ENCODE measurements at regions not wholly inside any gene's neighbourhood (a gene's known extent, or its start where the extent isn't known, plus 50 kb on each side); places are given as distances from the start of the nearest gene placed in this dataset.
"Not testable (repeated sequence)": the region's sequence is repeated elsewhere in the genome, so short reads cannot be mapped to it uniquely, and the experiment has no call there.

- Histone ChIP-seq H3K36me3 (replicated peaks) (no peaks in the 10 kb centered on the region), H3K9me3 (no peaks in the 10 kb centered on the region), H3K27me3 (ENCODE audit: low read depth) (no peaks in the 10 kb centered on the region), H3K4me1 (peaks cover 9% of the 10 kb centered on the region), H3K4me3 (no peak overlapping the region)
- in situ Hi-C loops (cut with MboI; ENCODE audit: low sequenced_read_pairs) = no loop called here
- DNase-seq (ENCODE audit: low spot score in 2 of 2) = no peak
Measured at GRCh38 chr6:167474725-167475124, 149.8 kb downstream of the TTLL2 start.

GRCh38 chr6:167475947-167476346 is 151.1 kb downstream of the TTLL2 start:
- H3K9me3 ChIP-seq = no peaks in the 10 kb centered on the region

GRCh38 chr6:167476844-167477595 is 152.1 kb downstream of the TTLL2 start:
- no peak overlapping the region for H3K4me3 ChIP-seq
- no peaks in the 10 kb centered on the region for H3K9me3 ChIP-seq
- in situ Hi-C loops (cut with MboI; ENCODE audit: low sequenced_read_pairs) = no loop called here
- H3K27me3 ChIP-seq (ENCODE audit: low read depth) = no peaks in the 10 kb centered on the region
- no peaks in the 10 kb centered on the region for H3K36me3 ChIP-seq (replicated peaks)
- no peak for DNase-seq (ENCODE audit: low spot score in 2 of 2)
- peaks cover 25% of the 10 kb centered on the region for H3K4me1 ChIP-seq

More at GRCh38 chr6:167475947-167476346, 151.1 kb downstream of the TTLL2 start:
- Histone ChIP-seq H3K4me3 (no peak overlapping the region), H3K4me1 (peaks cover 18% of the 10 kb centered on the region), H3K27me3 (ENCODE audit: low read depth) (no peaks in the 10 kb centered on the region), H3K36me3 (replicated peaks) (no peaks in the 10 kb centered on the region)
- DNase-seq (ENCODE audit: low spot score in 2 of 2) = no peak
- in situ Hi-C loops (cut with MboI; ENCODE audit: low sequenced_read_pairs) = no loop called here

GRCh38 chr6:167477688-167478087 is 152.8 kb downstream of the TTLL2 start:
- no peak overlapping the region for H3K4me3 ChIP-seq
- no peaks in the 10 kb centered on the region for H3K36me3 ChIP-seq (replicated peaks)
- DNase-seq (ENCODE audit: low spot score in 2 of 2) = no peak
- H3K4me1 ChIP-seq = peaks cover 30% of the 10 kb centered on the region
- H3K9me3 ChIP-seq = no peaks in the 10 kb centered on the region
- in situ Hi-C loops (cut with MboI; ENCODE audit: low sequenced_read_pairs) = no loop called here
- H3K27me3 ChIP-seq (ENCODE audit: low read depth) = no peaks in the 10 kb centered on the region

GRCh38 chr6:167479301-167479700 is 154.4 kb downstream of the TTLL2 start:
- no peak for DNase-seq (ENCODE audit: low spot score in 2 of 2)
- no peaks in the 10 kb centered on the region for H3K9me3 ChIP-seq
- no peak overlapping the region for H3K4me3 ChIP-seq
- in situ Hi-C loops (cut with MboI; ENCODE audit: low sequenced_read_pairs) = no loop called here
- H3K27me3 ChIP-seq (ENCODE audit: low read depth) = no peaks in the 10 kb centered on the region
- no peaks in the 10 kb centered on the region for H3K36me3 ChIP-seq (replicated peaks)
- peaks cover 31% of the 10 kb centered on the region for H3K4me1 ChIP-seq

GRCh38 chr6:167479901-167480648 is 155.2 kb downstream of the TTLL2 start:
- Histone ChIP-seq H3K36me3 (replicated peaks) (no peaks in the 10 kb centered on the region), H3K4me3 (no peak overlapping the region), H3K27me3 (ENCODE audit: low read depth) (no peaks in the 10 kb centered on the region), H3K9me3 (no peaks in the 10 kb centered on the region), H3K4me1 (peaks cover 31% of the 10 kb centered on the region)
- in situ Hi-C loops (cut with MboI; ENCODE audit: low sequenced_read_pairs) = no loop called here
- peak in 1 of 2 experiments; percentile 31 for DNase-seq (ENCODE audit: low spot score in 2 of 2)

- in situ Hi-C loops (cut with MboI; ENCODE audit: low sequenced_read_pairs) = no loop called here
- no peaks in the 10 kb centered on the region for H3K27me3 ChIP-seq (ENCODE audit: low read depth)
- H3K36me3 ChIP-seq (replicated peaks) = no peaks in the 10 kb centered on the region
- H3K4me3 ChIP-seq = no peak overlapping the region
- H3K4me1 ChIP-seq = peaks cover 31% of the 10 kb centered on the region
- no peaks in the 10 kb centered on the region for H3K9me3 ChIP-seq
- no peak for DNase-seq (ENCODE audit: low spot score in 2 of 2)
Measured at GRCh38 chr6:167481307-167481926, 156.5 kb downstream of the TTLL2 start.

- H3K27me3 ChIP-seq (ENCODE audit: low read depth); H3K9me3 ChIP-seq; H3K4me3 ChIP-seq; H3K36me3 ChIP-seq (replicated peaks); in situ Hi-C loops (cut with MboI; ENCODE audit: low sequenced_read_pairs): not testable (repeated sequence)
- H3K4me1 ChIP-seq = peaks cover 31% of the 10 kb centered on the region
- peak; percentile 23 to 95 for DNase-seq (ENCODE audit: low spot score in 2 of 2)
Measured at GRCh38 chr6:167482801-167483200, 157.9 kb downstream of the TTLL2 start.

- Histone ChIP-seq H3K27me3 (ENCODE audit: low read depth) (no peaks in the 10 kb centered on the region), H3K36me3 (replicated peaks) (no peaks in the 10 kb centered on the region), H3K9me3 (no peaks in the 10 kb centered on the region), H3K4me3 (no peak overlapping the region), H3K4me1 (peaks cover 26% of the 10 kb centered on the region)
- peak in 1 of 2 experiments; percentile 36 for DNase-seq (ENCODE audit: low spot score in 2 of 2)
- in situ Hi-C loops (cut with MboI; ENCODE audit: low sequenced_read_pairs) = no loop called here
Measured at GRCh38 chr6:167485186-167485978, 160.5 kb downstream of the TTLL2 start.

- DNase-seq (ENCODE audit: low spot score in 2 of 2) = no peak
- no peaks in the 10 kb centered on the region for H3K9me3 ChIP-seq
- H3K27me3 ChIP-seq (ENCODE audit: low read depth) = no peaks in the 10 kb centered on the region
- H3K4me1 ChIP-seq = peaks cover 8% of the 10 kb centered on the region
- no peak overlapping the region for H3K4me3 ChIP-seq
- no peaks in the 10 kb centered on the region for H3K36me3 ChIP-seq (replicated peaks)
- in situ Hi-C loops (cut with MboI; ENCODE audit: low sequenced_read_pairs) = no loop called here
Measured at GRCh38 chr6:167487749-167488664, 163.1 kb downstream of the TTLL2 start.

GRCh38 chr6:167491438-167492099 is 166.7 kb downstream of the TTLL2 start:
- Histone ChIP-seq H3K27me3 (ENCODE audit: low read depth) (no peaks in the 10 kb centered on the region), H3K9me3 (no peaks in the 10 kb centered on the region), H3K4me3 (no peak overlapping the region), H3K4me1 (peaks cover 13% of the 10 kb centered on the region), H3K36me3 (replicated peaks) (no peaks in the 10 kb centered on the region)
- DNase-seq (ENCODE audit: low spot score in 2 of 2) = no peak
- in situ Hi-C loops (cut with MboI; ENCODE audit: low sequenced_read_pairs) = no loop called here

GRCh38 chr6:167492100-167492449 is 167.2 kb downstream of the TTLL2 start:
- Histone ChIP-seq H3K4me1 (peaks cover 14% of the 10 kb centered on the region), H3K9me3 (no peaks in the 10 kb centered on the region), H3K27me3 (ENCODE audit: low read depth) (no peaks in the 10 kb centered on the region), H3K4me3 (no peak overlapping the region), H3K36me3 (replicated peaks) (no peaks in the 10 kb centered on the region)
- no peak for DNase-seq (ENCODE audit: low spot score in 2 of 2)
- in situ Hi-C loops (cut with MboI; ENCODE audit: low sequenced_read_pairs) = no loop called here

Measured in HAP-1 (cell line).